ENCODE measurements at regions not wholly inside any gene's neighbourhood (a gene's known extent, or its start where the extent isn't known, plus 50 kb on each side); places are given as distances from the start of the nearest gene placed in this dataset.

DNA sequence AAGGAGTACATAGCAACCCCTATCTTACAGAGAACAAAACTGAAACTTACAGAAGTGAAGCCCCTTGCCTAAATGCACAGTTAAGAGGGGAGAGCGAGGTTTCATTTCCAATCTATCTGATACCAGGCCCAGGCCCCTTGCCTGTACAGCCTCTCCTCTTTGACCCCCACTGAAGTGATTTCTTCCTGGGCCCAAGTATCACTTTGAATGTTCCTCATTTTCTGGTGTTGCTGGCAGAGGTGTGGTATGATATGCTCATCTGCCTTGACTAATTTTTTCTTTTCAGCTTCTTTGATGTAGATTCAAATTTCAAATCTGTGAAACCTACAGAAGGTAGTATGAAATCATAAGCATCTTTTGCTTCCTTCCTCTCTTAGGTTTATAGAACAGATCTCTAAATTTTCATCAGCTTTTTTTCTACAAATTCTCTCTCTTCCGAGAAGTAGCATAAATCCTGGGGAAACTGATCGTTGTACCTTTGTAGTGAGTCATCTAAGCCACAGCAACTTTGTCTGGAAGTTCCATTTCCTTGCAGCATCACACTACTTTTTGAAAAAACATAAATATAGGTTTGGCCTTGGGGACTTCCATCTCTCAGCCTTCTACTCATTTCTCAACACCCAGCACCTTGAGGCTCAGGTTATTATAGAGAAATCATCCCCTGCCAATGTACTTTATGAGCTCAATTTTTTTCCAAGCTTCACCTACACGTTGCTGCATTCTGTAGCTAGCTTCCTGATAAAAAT, 402.4 kb upstream of the PTGER4 start:
- no peak for DNase-seq (ENCODE audit: low spot score)
- no peak overlapping the region for H3K27ac ChIP-seq
- ChIA-PET CTCF (interaction anchor here (0.8 kb wide), 1 partner anchor 15 kb away, joined by 3 read pairs; no protein-coding TSS in a partner anchor), POLR2A (ENCODE audit: low non-redundant PET) (no interaction called here)
- TF ChIP-seq, protein P1, sequence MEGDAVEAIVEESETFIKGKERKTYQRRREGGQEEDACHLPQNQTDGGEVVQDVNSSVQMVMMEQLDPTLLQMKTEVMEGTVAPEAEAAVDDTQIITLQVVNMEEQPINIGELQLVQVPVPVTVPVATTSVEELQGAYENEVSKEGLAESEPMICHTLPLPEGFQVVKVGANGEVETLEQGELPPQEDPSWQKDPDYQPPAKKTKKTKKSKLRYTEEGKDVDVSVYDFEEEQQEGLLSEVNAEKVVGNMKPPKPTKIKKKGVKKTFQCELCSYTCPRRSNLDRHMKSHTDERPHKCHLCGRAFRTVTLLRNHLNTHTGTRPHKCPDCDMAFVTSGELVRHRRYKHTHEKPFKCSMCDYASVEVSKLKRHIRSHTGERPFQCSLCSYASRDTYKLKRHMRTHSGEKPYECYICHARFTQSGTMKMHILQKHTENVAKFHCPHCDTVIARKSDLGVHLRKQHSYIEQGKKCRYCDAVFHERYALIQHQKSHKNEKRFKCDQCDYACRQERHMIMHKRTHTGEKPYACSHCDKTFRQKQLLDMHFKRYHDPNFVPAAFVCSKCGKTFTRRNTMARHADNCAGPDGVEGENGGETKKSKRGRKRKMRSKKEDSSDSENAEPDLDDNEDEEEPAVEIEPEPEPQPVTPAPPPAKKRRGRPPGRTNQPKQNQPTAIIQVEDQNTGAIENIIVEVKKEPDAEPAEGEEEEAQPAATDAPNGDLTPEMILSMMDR (conservative IDR thresholded peaks at IDR 0.05; ENCODE audit: low read depth), result no peak

DNA sequence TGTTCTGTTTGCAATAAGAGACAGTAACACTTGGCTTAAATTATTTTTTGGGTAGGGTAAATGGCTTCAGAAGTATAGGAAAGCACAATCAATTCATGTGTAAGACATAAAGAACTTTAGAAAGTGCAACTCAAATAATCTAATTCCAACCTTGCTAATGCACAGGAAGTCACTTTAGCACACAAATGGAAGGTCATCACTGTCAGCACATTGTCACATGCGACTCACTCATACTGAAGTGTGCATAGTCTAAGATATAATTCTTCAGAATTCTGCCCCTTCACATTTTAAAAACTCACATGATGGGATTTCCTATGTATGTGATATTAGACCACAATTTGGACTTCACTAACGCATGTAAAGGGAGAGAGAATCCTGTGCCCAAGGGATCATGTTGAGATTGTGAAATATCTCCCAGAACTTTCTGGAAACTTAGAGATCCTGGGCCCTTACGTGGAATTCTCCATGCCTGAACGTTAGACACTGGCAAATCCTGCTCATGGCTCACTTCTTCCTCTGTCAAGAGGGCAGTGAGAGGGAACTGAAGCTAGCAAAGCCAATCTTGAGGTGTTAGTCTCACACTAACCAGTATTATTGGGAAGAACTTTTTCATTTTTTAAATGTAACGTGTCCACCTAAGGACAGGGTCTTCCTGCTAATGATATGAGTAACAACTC, 403.2 kb upstream of the PTGER4 start:
- CTCF ChIA-PET, result no interaction called here

DNA sequence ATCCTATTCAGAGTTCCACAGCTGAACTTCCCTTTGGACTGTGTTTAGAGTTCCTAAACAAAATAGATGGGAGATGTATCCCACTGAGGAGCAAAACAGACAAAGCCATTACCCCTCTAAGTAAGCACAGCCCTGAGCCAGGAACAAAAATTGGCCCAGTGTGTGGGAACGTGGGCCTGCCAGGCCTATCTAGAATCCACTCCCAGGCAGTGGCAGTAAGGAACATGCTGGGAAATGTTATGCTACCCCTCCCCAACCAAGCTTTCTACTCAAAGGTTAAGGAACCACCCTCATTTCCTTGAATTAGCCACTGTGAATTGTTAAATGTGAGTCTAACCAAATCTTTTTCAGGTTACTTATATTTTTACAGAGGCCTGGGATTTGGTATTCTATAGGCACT, 405.1 kb upstream of the PTGER4 start:
- TF ChIP-seq, protein P1 (conservative IDR thresholded peaks at IDR 0.05; ENCODE audit: low read depth), result no peak
- H3K27ac ChIP-seq, result no peak overlapping the region
- POLR2A ChIA-PET (ENCODE audit: low non-redundant PET), result no interaction called here
- CTCF ChIA-PET, result interaction anchor here (0.6 to 0.8 kb wide), 2 partner anchors 257 to 296 kb away, joined by 3 to 4 read pairs; no protein-coding TSS in a partner anchor
- DNase-seq (ENCODE audit: low spot score), result no peak

More for the DNA sequence above, 403.2 kb upstream of the PTGER4 start:
- DNase-seq (ENCODE audit: low spot score), result no peak
- H3K27ac ChIP-seq, result no peak overlapping the region
- POLR2A ChIA-PET (ENCODE audit: low non-redundant PET), result no interaction called here
- TF ChIP-seq, protein P1 (conservative IDR thresholded peaks at IDR 0.05; ENCODE audit: low read depth), result no peak

DNA sequence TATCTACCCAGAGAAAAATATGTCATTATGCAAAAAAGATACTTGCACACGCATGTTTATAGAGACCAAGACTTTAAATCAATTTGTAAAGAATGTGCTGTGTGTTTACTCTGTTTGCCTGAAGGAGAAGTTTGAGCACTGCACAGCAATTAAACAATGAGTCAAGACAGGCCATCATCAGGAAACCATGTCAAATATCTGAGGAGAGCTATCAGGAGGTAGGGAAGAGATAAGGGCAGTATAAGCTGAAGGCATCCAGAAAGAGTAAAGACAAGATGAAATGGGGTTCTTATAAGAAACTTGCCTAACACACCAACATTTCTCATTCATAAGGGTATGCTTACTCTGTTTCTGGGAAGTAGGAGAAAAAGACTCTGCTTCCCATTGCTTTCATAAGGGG, 405.8 kb upstream of the PTGER4 start:
- DNase-seq (ENCODE audit: low spot score), result no peak
- ChIA-PET CTCF (interaction anchor here (0.8 kb wide), 1 partner anchor 295 kb away, joined by 4 read pairs; no protein-coding TSS in a partner anchor), POLR2A (ENCODE audit: low non-redundant PET) (no interaction called here)
- TF ChIP-seq, protein P1 (conservative IDR thresholded peaks at IDR 0.05; ENCODE audit: low read depth), result no peak
- no peak overlapping the region for H3K27ac ChIP-seq

DNA sequence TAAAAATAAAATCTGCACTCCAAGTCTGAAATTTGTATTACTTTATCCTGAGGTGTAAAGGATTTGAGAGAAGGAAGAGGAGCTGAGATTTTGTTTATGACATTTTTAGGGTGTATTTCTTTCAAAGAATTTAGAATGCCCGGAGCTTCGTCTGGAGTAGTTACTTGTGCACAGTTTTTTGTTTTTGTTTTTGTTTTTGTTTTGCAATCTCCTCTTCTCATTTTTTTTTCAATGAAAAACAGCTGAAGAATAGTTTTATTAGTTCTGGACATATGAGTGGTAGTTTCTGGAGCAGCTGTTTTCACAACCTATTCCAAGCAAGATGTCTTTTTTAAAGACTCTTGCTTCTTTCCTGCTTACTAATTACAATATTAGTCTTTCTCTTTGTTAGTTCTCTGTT, 408.2 kb upstream of the PTGER4 start:
- no peak overlapping the region for H3K27ac ChIP-seq
- TF ChIP-seq, protein P1 (conservative IDR thresholded peaks at IDR 0.05; ENCODE audit: low read depth), result no peak
- POLR2A ChIA-PET (ENCODE audit: low non-redundant PET), result no interaction called here
- CTCF ChIA-PET, result no interaction called here
- no peak for DNase-seq (ENCODE audit: low spot score)

DNA sequence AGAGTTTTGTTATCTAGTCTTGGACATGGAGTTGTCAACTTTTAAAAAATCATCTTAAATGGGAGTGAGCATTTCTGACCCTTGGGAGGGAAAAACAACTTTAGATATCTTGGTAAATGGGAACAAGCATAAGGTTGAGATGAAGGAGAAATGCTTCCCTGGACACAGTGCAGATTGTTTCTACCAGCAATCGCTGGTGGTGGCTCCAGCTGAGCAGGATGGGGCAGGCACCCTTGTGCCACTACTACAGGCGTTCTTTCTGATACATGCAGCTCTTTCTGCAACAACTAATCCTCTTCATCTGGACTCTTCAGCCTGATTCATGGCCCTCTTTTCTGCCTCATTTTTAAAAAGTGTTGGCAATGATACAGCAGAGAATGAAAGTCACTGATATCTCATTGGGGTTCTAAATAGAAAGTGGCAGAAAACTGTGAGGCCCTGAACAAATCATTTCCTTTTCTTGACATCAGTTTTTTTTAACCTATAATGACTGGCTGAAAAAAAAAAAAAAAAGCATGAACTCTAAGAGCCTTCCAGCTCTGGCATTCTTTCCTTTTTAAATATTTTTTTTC, 409.4 kb upstream of the PTGER4 start:
- TF ChIP-seq, protein P1 (conservative IDR thresholded peaks at IDR 0.05; ENCODE audit: low read depth), result no peak
- ChIA-PET CTCF (interaction anchor here (0.6 kb wide), 1 partner anchor 1255 kb away, joined by 3 read pairs; no protein-coding TSS in a partner anchor), POLR2A (ENCODE audit: low non-redundant PET) (no interaction called here)
- no peak overlapping the region for H3K27ac ChIP-seq
- DNase-seq (ENCODE audit: low spot score), result no peak
